ENCODE measurements at regions not wholly inside any gene's neighbourhood (a gene's known extent, or its start where the extent isn't known, plus 50 kb on each side); places are given as distances from the start of the nearest gene placed in this dataset.
A peak's percentile ranks its signal among the peaks of the same experiment; 100 is the strongest.

DNA sequence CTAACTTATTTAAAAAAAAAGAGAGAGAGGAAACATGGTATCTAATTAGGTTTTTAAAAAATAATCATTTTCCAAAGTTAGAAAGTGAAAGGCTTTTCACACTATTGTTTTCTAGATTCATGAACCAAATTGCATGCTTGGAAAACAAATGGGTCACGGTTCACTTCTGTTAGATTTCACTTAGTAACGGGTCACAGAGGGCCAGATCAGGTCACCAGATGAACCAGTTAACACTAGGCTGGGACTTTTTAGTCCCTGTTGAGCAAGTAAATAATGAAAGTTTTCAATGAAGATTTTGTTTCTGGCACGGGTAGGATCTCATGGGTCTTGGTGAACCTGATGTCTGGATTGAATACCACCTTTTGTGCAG lies 207.2 kb upstream of the RFX3 start:
- ATAC-seq (no peak), DNase-seq (ENCODE audit: low read depth, low spot score) (no peak)
- TF ChIP-seq TCF7L2 (IDR thresholded peaks at IDR 0.05; ENCODE audit: low read depth, low read length) = no peak
- Histone ChIP-seq H3K4me1 (ENCODE audit: control insufficient read depth, insufficient read depth, low read length) (peaks cover 3% of the 10 kb centered on the region; the same call in 1 of the 2 replicates), H3K4me3 (ENCODE audit: low read depth in 2 of 2, low read length in 2 of 2) (no peak overlapping the region), H3K9me3 (ENCODE audit: control insufficient read depth, insufficient read depth, low read depth, low read length) (no peaks in the 10 kb centered on the region), H3K27me3 (ENCODE audit: control insufficient read depth, insufficient read depth, low read length) (no peaks in the 10 kb centered on the region), H3K27ac (ENCODE audit: low read length) (no peak overlapping the region), H3K36me3 (ENCODE audit: control insufficient read depth, insufficient read depth, low read length) (no peaks in the 10 kb centered on the region)
- BruUV-seq (replicated peaks) = no TSS peak
- in situ Hi-C loops (cut with HindIII; ENCODE audit: low pct_unique_long_range_greater_than_20kb, low sequenced_read_pairs) = no loop called here
- ChIA-PET POLR2A (no interaction called here), CTCF (interaction anchor here (0.8 kb wide), 1 partner anchor 288 kb away, joined by 4 read pairs; no protein-coding TSS in a partner anchor)
- intact Hi-C loops (cut with micrococcal nuclease; ENCODE audit: unreplicated experiment) = no loop called here

DNA sequence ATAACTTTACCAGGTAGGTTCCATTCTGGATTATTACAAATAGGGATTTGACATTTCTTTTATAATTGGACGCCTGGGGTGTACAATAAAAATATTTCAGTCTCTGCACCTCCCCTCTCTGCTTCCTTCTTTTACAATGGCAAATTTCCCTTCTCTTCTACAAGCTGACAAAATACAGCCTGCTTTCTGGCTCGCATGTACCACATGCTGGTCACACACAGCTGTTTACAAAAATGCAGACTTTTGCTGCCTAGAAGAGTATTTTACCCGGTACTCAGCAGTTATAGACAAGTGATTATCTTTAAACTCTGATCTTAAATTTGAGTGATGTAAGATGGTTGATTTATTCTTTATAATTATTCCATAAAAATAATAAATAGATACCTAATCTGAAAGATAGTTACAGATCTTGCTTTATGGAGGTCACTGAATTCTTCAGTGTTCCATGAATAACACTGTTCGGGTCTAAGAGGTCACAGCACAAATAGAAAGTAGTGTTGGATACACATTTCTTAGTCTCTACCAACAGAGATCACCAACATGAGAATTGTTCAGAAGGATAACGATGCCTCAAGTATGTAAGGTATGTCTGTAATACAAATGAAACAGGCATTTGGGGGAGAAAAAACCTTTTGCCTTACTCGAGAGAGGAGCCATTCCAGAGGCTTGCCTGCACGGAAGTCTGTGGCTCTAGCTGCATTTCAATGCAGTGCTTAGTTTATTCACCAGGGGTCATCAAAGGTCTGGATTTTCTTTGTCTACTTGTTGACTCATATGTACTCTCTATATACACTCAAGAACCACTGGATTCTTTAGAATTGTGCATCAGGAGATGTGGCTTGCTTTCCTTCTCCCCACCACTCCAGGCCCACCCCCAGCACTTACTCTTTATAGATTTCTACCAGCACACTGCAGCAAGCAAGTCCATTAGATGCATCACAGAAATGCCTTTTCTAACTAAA lies 206.6 kb upstream of the RFX3 start:
- in situ Hi-C loops (cut with HindIII; ENCODE audit: low pct_unique_long_range_greater_than_20kb, low sequenced_read_pairs) = no loop called here
- Histone ChIP-seq H3K9me3 (ENCODE audit: control insufficient read depth, insufficient read depth, low read depth, low read length) (no peaks in the 10 kb centered on the region), H3K4me1 (ENCODE audit: control insufficient read depth, insufficient read depth, low read length) (peaks cover 3% of the 10 kb centered on the region; the same call in 1 of the 2 replicates), H3K27ac (ENCODE audit: low read length) (no peak overlapping the region), H3K4me3 (ENCODE audit: low read depth in 2 of 2, low read length in 2 of 2) (no peak overlapping the region), H3K27me3 (ENCODE audit: control insufficient read depth, insufficient read depth, low read length) (no peaks in the 10 kb centered on the region), H3K36me3 (ENCODE audit: control insufficient read depth, insufficient read depth, low read length) (no peaks in the 10 kb centered on the region)
- peak; percentile 56 for DNase-seq (ENCODE audit: low read depth, low spot score)
- TF ChIP-seq SIN3A (IDR thresholded peaks at IDR 0.05; ENCODE audit: borderline replicate concordance, insufficient read depth, low read depth, low read length) = no peak
- TF ChIP-seq, protein P1, sequence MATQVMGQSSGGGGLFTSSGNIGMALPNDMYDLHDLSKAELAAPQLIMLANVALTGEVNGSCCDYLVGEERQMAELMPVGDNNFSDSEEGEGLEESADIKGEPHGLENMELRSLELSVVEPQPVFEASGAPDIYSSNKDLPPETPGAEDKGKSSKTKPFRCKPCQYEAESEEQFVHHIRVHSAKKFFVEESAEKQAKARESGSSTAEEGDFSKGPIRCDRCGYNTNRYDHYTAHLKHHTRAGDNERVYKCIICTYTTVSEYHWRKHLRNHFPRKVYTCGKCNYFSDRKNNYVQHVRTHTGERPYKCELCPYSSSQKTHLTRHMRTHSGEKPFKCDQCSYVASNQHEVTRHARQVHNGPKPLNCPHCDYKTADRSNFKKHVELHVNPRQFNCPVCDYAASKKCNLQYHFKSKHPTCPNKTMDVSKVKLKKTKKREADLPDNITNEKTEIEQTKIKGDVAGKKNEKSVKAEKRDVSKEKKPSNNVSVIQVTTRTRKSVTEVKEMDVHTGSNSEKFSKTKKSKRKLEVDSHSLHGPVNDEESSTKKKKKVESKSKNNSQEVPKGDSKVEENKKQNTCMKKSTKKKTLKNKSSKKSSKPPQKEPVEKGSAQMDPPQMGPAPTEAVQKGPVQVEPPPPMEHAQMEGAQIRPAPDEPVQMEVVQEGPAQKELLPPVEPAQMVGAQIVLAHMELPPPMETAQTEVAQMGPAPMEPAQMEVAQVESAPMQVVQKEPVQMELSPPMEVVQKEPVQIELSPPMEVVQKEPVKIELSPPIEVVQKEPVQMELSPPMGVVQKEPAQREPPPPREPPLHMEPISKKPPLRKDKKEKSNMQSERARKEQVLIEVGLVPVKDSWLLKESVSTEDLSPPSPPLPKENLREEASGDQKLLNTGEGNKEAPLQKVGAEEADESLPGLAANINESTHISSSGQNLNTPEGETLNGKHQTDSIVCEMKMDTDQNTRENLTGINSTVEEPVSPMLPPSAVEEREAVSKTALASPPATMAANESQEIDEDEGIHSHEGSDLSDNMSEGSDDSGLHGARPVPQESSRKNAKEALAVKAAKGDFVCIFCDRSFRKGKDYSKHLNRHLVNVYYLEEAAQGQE (IDR thresholded peaks at IDR 0.05; ENCODE audit: insufficient read depth in 1 of 2, low read depth in 2 of 2, low read length in 1 of 2) = no peak
- TF ChIP-seq, protein P2, sequence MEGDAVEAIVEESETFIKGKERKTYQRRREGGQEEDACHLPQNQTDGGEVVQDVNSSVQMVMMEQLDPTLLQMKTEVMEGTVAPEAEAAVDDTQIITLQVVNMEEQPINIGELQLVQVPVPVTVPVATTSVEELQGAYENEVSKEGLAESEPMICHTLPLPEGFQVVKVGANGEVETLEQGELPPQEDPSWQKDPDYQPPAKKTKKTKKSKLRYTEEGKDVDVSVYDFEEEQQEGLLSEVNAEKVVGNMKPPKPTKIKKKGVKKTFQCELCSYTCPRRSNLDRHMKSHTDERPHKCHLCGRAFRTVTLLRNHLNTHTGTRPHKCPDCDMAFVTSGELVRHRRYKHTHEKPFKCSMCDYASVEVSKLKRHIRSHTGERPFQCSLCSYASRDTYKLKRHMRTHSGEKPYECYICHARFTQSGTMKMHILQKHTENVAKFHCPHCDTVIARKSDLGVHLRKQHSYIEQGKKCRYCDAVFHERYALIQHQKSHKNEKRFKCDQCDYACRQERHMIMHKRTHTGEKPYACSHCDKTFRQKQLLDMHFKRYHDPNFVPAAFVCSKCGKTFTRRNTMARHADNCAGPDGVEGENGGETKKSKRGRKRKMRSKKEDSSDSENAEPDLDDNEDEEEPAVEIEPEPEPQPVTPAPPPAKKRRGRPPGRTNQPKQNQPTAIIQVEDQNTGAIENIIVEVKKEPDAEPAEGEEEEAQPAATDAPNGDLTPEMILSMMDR (IDR thresholded peaks at IDR 0.05) = peak; percentile 56
- ChIA-PET POLR2A (no interaction called here), CTCF (interaction anchor here (0.8 kb wide), 1 partner anchor 289 kb away, joined by 4 read pairs; no protein-coding TSS in a partner anchor)
- BruUV-seq (replicated peaks) = no TSS peak
- peak; percentile 91 for ATAC-seq
- intact Hi-C loops (cut with micrococcal nuclease; ENCODE audit: unreplicated experiment) = no loop called here

DNA sequence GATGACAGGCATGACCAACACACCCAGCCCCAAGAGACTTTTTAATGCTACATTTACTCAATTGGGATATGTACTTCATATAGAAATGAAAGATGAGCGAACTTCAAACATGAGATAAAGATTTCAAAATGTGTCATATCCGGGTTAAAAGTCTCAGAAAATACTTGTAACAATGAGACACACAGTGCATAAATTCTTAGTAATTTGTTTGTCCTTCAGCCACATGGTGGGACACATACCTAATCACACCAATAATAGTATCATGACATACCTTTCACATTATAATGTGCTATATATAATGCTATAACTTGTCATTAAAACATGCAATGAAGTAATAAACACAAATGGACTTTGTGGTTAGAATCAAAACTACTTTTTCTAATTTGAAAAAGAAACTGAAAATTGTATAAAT lies 204.7 kb upstream of the RFX3 start:
- Histone ChIP-seq H3K4me3 (ENCODE audit: low read depth in 2 of 2, low read length in 2 of 2) (no peak overlapping the region), H3K27me3 (ENCODE audit: control insufficient read depth, insufficient read depth, low read length) (no peaks in the 10 kb centered on the region), H3K36me3 (ENCODE audit: control insufficient read depth, insufficient read depth, low read length) (no peaks in the 10 kb centered on the region), H3K4me1 (ENCODE audit: control insufficient read depth, insufficient read depth, low read length) (peaks cover 3% of the 10 kb centered on the region; the same call in 1 of the 2 replicates), H3K27ac (ENCODE audit: low read length) (no peak overlapping the region), H3K9me3 (ENCODE audit: control insufficient read depth, insufficient read depth, low read depth, low read length) (no peaks in the 10 kb centered on the region)
- TF ChIP-seq TCF7L2 (IDR thresholded peaks at IDR 0.05; ENCODE audit: low read depth, low read length) = no peak
- TF ChIP-seq, protein P1 (IDR thresholded peaks at IDR 0.05; ENCODE audit: insufficient read depth in 1 of 2, low read depth in 2 of 2, low read length in 1 of 2) = no peak
- TF ChIP-seq SIN3A (IDR thresholded peaks at IDR 0.05; ENCODE audit: borderline replicate concordance, insufficient read depth, low read depth, low read length) = no peak
- no peak for TF ChIP-seq POLR2AphosphoS5 (IDR thresholded peaks at IDR 0.05; ENCODE audit: low read depth, low read length)
- TF ChIP-seq, protein P2 (IDR thresholded peaks at IDR 0.05) = no peak
- DNase-seq (ENCODE audit: low read depth, low spot score) (no peak), ATAC-seq (no peak)
- intact Hi-C loops (cut with micrococcal nuclease; ENCODE audit: unreplicated experiment) = no loop called here
- in situ Hi-C loops (cut with HindIII; ENCODE audit: low pct_unique_long_range_greater_than_20kb, low sequenced_read_pairs) = no loop called here
- POLR2A ChIA-PET = no interaction called here
- CTCF ChIA-PET = no interaction called here
- BruUV-seq (replicated peaks) = no TSS peak
